AG09319 (cell line): ENCODE measurements at regions not wholly inside any gene's neighbourhood (a gene's known extent, or its start where the extent isn't known, plus 50 kb on each side); places are given as distances from the start of the nearest gene placed in this dataset.

Source experiments
- DNase-seq: peaks from one replicate; pipeline ENCODE4 v3.0.0-alpha.2; 2010; ENCODE audit warnings: low read depth; ENCODE audit errors: extremely low read depth
- CTCF ChIP-seq: IDR thresholded peaks from 2 replicates; pipeline ENCODE4 v1.5.1; 2011; ENCODE audit warnings: low read depth, mild to moderate bottlenecking, inconsistent platforms, low read length, moderate library complexity

DNA sequence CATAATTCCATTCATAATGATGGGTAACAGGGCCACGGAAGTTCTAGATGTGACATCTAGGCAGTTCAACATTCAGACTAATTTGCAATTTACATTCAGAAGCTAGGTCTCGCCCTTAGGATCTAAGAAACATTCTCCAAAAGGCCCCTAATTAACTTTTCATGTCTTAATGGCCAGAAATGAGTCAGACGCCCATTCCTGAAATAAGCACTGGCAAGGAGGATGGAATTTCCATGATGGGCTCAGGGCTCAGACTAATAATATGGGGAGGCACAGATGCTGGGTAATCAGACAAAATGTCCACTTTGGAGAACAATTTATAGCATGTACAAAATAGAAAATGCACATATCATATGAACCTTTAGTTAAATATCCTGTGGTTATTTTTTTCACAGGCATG, 102.8 kb upstream of the RPS6KA3 start:
- DNase-seq = no peak
- TF ChIP-seq CTCF = no peak

DNA sequence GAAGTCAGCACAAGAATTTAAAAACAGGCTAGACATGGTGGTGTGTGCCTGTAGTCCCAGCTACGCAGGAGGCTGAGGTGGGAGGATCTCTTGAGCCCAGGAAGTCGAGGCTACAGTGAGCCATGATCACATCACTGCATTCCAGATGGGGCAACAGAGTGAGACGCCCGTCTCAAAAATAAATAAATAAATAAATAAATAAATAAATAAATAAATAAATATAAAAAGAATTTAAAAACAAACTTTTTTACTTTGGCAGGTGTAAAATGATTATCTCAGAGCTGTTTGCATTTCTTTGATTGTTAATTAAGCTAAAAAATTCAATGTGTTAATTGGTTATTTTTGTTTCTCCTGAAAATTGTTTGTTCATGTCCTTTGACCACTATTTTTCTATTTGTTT, 97.5 kb upstream of the RPS6KA3 start:
- TF ChIP-seq CTCF = no peak
- no peak for DNase-seq

DNA sequence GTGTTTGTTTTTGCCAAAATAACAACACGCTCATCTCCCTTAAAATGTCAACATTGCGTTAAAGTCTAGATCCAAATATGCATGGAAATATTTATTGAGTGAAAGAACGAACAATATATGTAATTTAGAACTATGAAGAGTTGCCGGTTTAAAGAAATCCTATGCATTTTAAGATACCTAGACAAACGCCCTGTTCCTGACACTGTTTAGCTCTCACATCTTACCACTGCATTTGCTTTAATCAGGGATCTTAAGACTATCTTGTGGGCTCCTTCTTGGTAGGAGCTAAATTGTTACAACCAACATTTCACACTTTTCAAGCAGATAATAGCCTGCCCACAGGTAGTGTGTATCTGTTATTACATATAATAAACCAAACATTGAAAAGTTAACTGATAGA, 96.6 kb upstream of the RPS6KA3 start:
- no peak for DNase-seq
- TF ChIP-seq CTCF = no peak

GRCh38 chrX:20362268-20363267, 95.9 kb upstream of the RPS6KA3 start:
- no peak for DNase-seq

DNA sequence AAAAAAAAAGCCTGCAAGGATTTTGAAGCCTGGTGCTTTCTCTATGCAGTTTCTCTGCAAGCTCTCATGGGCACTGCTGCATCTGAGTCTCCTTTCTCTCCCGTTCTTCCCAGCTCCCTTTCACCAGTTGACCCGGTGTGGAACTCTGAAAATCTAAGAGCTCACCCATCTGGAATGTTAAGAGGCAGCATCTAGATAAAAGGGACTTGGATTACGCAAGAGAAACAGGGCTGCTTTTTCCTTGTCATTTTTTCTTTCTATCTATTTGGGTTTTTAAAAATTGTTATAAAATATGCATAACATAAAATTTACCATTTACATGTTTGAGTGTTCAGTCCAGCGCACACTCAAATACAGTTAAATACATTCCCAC, 95.2 kb upstream of the RPS6KA3 start:
- DNase-seq = no peak

More at GRCh38 chrX:20362268-20363267, 95.9 kb upstream of the RPS6KA3 start:
- TF ChIP-seq CTCF = no peak

DNA sequence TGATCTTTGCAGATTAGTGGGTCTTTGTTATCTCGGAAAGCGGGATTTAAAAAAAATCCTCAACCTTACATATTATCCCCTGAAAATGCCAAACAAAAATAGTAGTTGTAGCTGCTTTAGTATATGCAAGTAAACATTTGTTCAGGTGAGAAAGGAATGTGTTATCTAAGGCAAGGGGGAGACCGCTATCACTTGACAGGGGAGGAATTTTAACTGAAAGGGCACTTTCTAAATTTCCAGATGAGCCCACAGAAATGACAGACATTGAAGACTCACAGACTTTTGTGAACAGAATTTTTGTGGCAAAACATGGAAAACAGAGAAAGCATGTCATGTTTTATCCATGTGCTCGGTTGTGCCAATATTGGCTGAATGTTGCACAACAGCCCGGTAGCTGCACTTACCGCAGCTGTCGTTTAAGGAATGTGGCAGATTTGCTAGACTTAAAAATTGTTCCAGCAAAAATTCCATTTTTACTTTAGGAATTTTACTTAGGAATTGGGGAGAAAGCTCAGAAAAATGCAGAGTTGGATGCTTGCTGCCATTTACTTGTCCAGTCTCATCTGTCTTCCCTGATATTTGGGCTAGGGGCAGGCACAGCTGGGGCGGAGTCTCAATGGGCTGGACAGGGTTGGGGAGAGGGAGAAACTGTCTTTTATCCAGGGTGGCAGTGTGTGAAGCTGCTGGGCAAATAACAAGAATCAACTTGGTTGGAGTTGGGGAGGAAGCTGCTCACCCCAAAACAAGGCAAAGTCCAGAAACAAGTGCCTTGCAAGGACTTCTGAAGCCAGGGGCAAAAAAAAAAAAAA, 94.6 kb upstream of the RPS6KA3 start:
- DNase-seq = no peak
- no peak for TF ChIP-seq CTCF

More for the DNA sequence above, 95.2 kb upstream of the RPS6KA3 start:
- TF ChIP-seq CTCF = no peak

DNA sequence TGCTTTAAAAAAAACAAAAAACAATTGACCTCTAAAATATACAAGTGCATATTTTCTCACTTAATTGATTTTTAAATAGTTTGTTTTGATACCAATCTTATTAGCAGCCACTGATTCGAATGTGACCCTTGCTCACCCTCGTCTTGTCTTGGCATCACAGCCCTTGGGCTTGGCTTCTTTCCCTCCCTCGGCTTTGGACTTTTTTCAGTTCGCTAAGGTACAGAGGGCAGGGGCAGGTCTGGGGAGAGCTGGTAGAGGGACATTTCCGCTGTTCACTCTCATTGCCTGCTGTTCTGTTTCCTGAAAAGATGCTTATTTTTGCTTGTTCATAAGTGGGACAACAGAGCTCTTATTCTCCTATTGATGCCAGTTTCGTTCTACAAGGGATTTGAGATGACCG, 88.5 kb upstream of the RPS6KA3 start:
- no peak for TF ChIP-seq CTCF
- no peak for DNase-seq
